ENCODE measurements at regions not wholly inside any gene's neighbourhood (a gene's known extent, or its start where the extent isn't known, plus 50 kb on each side); places are given as distances from the start of the nearest gene placed in this dataset.

- no peak for DNase-seq (ENCODE audit: low read depth)
- no peak for TF ChIP-seq CTCF (IDR thresholded peaks at IDR 0.05; ENCODE audit: insufficient read depth, low read length, severe bottlenecking)
- Histone ChIP-seq H3K4me3 (ENCODE audit: low read depth, low read length) (no peak overlapping the region), H3K27me3 (ENCODE audit: control insufficient read depth, insufficient read depth, low read length) (no peaks in the 10 kb centered on the region), H3K36me3 (ENCODE audit: control insufficient read depth, insufficient read depth, low read length) (no peaks in the 10 kb centered on the region)
- no peak for FAIRE-seq
These were observed 283.9 kb downstream of the KLF12 start for GRCh38 chr13:73850104-73850873.

GRCh38 chr13:73849292-73849691 is 284.9 kb downstream of the KLF12 start:
- Histone ChIP-seq H3K36me3 (ENCODE audit: control insufficient read depth, insufficient read depth, low read length) (no peaks in the 10 kb centered on the region), H3K4me3 (ENCODE audit: low read depth, low read length) (no peak overlapping the region), H3K27me3 (ENCODE audit: control insufficient read depth, insufficient read depth, low read length) (no peaks in the 10 kb centered on the region)
- peak; percentile 20 for TF ChIP-seq CTCF (IDR thresholded peaks at IDR 0.05; ENCODE audit: insufficient read depth, low read length, severe bottlenecking)
- FAIRE-seq = no peak
- peak; percentile 43 for DNase-seq (ENCODE audit: low read depth)

- DNase-seq (ENCODE audit: low read depth) (no peak), FAIRE-seq (no peak)
- H3K4me3 ChIP-seq (ENCODE audit: low read depth, low read length) = no peak overlapping the region
- TF ChIP-seq CTCF (IDR thresholded peaks at IDR 0.05; ENCODE audit: insufficient read depth, low read length, severe bottlenecking) = no peak
- no peaks in the 10 kb centered on the region for H3K27me3 ChIP-seq (ENCODE audit: control insufficient read depth, insufficient read depth, low read length)
- no peaks in the 10 kb centered on the region for H3K36me3 ChIP-seq (ENCODE audit: control insufficient read depth, insufficient read depth, low read length)
These were observed 289.2 kb downstream of the KLF12 start for GRCh38 chr13:73844986-73845385.

GRCh38 chr13:73842626-73843025 is 291.6 kb downstream of the KLF12 start:
- no peak for TF ChIP-seq CTCF (IDR thresholded peaks at IDR 0.05; ENCODE audit: insufficient read depth, low read length, severe bottlenecking)
- FAIRE-seq (no peak), DNase-seq (ENCODE audit: low read depth) (no peak)
- no peaks in the 10 kb centered on the region for H3K27me3 ChIP-seq (ENCODE audit: control insufficient read depth, insufficient read depth, low read length)
- H3K4me3 ChIP-seq (ENCODE audit: low read depth, low read length) = no peak overlapping the region
- H3K36me3 ChIP-seq (ENCODE audit: control insufficient read depth, insufficient read depth, low read length) = no peaks in the 10 kb centered on the region

- Histone ChIP-seq H3K4me3 (ENCODE audit: low read depth, low read length) (no peak overlapping the region), H3K27me3 (ENCODE audit: control insufficient read depth, insufficient read depth, low read length) (no peaks in the 10 kb centered on the region), H3K36me3 (ENCODE audit: control insufficient read depth, insufficient read depth, low read length) (no peaks in the 10 kb centered on the region)
- FAIRE-seq (no peak), DNase-seq (ENCODE audit: low read depth) (no peak)
- no peak for TF ChIP-seq CTCF (IDR thresholded peaks at IDR 0.05; ENCODE audit: insufficient read depth, low read length, severe bottlenecking)
These were observed 292.0 kb downstream of the KLF12 start for GRCh38 chr13:73842184-73842583.

GRCh38 chr13:73837147-73837546 is 297.1 kb downstream of the KLF12 start:
- H3K36me3 ChIP-seq (ENCODE audit: control insufficient read depth, insufficient read depth, low read length) = no peaks in the 10 kb centered on the region
- no peak overlapping the region for H3K4me3 ChIP-seq (ENCODE audit: low read depth, low read length)
- H3K27me3 ChIP-seq (ENCODE audit: control insufficient read depth, insufficient read depth, low read length) = no peaks in the 10 kb centered on the region
- FAIRE-seq (no peak), DNase-seq (ENCODE audit: low read depth) (no peak)
- TF ChIP-seq CTCF (IDR thresholded peaks at IDR 0.05; ENCODE audit: insufficient read depth, low read length, severe bottlenecking) = no peak
